HG02759 (cell line): ENCODE measurements at regions not wholly inside any gene's neighbourhood (a gene's known extent, or its start where the extent isn't known, plus 50 kb on each side); places are given as distances from the start of the nearest gene placed in this dataset.
A peak's percentile ranks its signal among the peaks of the same experiment; 100 is the strongest.

Experiments used
- ATAC-seq: cut with Tn5 transposase; IDR thresholded peaks from one replicate; pipeline ENCODE4 v1.9.1; 2021; ENCODE audit warnings: mild to moderate bottlenecking, moderate library complexity; ENCODE audit not compliant: unreplicated experiment

DNA sequence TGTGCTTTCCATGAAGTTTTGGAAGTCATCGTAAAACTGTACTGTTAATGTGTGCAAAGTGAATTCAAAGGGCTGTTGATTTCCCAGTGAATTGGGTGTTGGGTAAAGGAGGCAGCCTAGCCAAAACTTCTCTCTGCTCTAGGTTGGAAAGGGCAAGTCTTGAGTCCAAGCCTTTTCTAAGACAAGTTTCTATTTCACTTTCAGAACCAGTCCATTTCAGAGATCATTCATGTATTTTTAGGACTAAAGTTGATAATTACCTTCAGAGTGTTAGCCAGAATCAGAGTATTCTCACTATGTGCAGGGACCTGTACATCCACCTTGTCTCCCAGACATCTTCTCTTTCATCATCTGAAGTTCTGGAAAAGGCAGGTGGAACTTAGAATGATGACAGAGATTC, 636.1 kb upstream of the KLHL29 start:
- peak; percentile 54 for ATAC-seq

DNA sequence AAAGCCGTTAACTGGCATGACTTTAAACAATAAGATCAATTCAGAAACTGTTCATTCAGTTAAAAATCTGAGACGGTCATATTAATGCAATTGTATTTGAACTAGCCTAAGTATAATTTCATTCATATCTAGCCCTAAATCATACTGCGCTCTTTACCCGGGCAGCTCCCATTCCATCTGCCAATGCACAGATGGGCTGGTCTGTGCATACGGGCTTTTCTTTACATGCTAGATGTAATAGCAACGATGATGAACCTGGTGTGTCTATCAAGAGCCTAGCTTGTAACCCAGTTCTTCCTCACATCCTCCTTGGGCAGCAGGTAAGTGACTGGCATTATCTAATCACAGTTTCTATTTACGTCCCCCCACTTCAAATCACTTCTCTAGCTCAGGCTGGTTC, 631.5 kb upstream of the KLHL29 start:
- ATAC-seq, result no peak

GRCh38 chr2:22756276-22757043, 628.5 kb upstream of the KLHL29 start:
- ATAC-seq, result no peak

GRCh38 chr2:22769497-22769896, 615.5 kb upstream of the KLHL29 start:
- no peak for ATAC-seq

GRCh38 chr2:22784566-22784965, 600.4 kb upstream of the KLHL29 start:
- ATAC-seq, result no peak

GRCh38 chr2:22786817-22787216, 598.2 kb upstream of the KLHL29 start:
- ATAC-seq, result no peak

- no peak for ATAC-seq
These were observed 597.2 kb upstream of the KLHL29 start for GRCh38 chr2:22787745-22788144.

DNA sequence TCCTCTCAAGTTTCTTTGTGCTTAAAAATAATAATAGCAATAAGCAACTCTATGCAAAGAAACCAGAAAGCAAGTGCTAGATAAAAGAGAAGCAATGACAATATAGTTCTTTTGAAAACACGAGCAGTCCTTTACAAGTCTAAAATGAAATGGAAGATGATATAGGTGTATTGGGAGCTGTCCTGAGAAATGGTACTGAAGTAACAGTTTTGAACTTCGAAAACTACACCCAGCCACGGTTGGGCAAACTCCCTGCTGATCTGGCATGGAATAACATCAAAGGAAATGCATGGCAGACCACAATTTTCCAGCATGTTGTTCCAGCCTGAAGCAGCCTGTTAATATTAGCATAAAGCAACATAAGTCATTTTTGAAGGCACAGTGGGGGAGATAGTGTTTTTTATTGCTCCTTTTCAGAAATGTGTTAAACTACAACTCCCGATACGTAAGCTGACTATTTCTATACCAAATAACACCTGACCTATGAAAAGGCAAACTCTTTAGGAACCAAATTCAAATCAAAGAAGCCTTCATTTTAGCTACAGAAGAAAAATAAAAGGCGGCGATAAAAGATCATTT, 596.1 kb upstream of the KLHL29 start:
- no peak for ATAC-seq

- ATAC-seq, result no peak
These were observed 589.6 kb upstream of the KLHL29 start for GRCh38 chr2:22795287-22795866.

DNA sequence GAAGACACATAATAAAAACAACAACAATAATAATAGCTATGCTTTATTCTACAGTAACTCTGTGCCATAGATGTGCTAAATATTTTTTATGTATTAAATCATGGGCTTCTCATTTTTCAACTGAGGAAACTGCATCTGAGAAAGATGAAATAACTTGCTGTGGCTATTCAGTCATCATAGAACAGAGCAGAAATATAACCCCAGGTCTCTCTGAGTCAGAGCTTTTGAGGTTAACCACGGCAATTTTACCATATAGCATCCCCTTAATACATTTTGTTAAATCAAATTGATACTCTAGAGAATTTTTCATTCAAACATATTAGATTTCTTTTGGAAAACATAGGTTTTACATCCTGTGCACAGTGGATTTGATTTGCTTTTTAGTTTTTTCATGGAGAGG, 586.6 kb upstream of the KLHL29 start:
- no peak for ATAC-seq

DNA sequence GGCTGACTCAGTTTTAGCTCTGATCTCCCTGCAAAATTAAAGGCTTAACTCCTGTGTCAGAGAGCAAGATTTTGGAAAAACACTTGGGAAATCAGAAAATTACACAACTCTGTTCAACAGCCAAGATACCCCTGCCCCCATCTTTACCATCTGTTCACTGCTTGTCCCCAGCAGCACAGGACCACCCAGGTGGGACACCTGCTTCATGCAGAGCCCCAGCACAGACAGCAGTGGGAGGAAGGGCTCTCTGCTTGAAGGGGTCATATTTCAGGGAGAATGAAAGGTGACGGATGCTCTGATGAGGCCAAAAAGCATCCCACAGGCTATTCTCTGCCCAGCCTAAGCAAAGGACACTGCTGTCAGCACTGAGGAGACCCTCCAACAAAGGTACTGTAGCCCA, 584.6 kb upstream of the KLHL29 start:
- ATAC-seq, result no peak

- ATAC-seq, result no peak
These were observed 583.9 kb upstream of the KLHL29 start for GRCh38 chr2:22801071-22801470.

DNA sequence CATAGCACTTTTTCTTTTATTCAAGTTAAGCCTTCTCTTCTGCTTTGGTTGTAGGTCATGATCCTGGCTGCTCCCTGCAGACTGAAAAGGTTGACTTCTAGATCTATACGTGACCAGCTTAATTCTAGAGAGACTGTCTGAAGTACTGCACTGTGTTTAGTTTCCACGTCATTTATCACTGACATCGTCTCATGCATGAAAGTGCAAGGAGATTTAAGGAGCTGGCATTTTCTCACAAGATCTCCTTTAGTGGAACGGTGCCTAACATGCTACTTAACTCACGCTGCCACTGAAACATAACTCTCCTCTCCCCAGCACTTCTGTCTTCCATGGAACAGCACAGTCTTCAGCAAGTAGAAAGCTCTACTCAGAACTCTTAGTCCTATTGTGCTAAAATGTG, 583.0 kb upstream of the KLHL29 start:
- no peak for ATAC-seq

GRCh38 chr2:22807872-22808271, 577.1 kb upstream of the KLHL29 start:
- no peak for ATAC-seq

- ATAC-seq, result no peak
These were observed 574.4 kb upstream of the KLHL29 start for GRCh38 chr2:22810602-22811001.

- ATAC-seq, result no peak
These were observed 572.8 kb upstream of the KLHL29 start for GRCh38 chr2:22812065-22812680.

DNA sequence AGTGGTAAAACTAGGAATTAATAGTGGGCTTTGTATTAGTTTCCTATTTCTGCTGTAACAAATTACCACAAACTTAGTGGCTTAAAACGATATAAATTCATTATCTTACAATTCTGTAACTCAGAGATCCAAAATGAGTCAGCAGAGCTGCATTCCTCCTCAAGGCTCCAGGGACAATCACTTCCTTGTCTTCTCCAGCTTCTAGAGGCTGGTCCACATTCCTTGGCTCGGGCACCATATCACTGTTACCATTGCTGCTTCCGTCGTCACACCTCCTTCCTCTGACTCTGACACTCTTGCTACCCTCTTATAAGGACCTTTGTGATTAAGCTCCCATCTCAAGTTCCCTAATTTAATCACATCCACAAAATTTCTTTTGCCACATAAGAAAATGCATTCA, 567.8 kb upstream of the KLHL29 start:
- ATAC-seq, result no peak

GRCh38 chr2:22821458-22821857, 563.5 kb upstream of the KLHL29 start:
- no peak for ATAC-seq

DNA sequence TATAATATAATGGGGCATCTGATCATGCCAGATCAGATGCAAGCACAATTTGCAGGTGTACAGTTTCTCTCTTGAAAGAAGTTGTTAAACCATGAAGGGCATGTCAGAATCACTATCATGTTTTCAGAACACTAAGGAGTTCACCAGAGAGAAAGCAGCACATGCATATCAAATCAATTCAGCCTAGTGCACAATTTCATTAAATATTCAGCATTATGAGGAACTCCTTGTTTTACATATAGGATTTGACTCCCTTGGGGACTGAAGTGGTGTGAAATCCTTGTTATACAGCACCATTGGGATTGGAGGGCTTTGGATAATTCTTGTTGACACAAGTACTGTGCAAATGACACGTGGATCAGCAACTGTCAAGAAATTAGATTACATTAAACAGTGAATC, 562.1 kb upstream of the KLHL29 start:
- ATAC-seq, result no peak

DNA sequence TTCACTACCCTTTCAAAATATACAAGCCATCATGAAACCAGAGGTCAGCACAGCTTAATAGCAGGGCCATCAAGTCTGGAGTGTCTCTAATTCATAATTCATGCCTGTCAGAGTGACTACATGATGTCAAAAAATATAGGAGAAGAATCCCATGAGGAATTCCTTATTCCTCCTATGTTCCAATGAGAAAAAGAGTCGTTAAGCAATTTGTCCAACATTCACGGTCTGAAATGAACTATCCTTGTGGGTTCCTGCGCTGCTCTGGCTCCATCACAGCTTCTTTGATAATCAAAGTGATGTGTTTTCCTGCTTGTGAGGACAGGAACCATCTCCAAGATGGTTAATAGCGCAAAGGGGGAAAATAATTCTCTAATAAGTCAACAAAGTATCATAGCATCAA, 560.4 kb upstream of the KLHL29 start:
- no peak for ATAC-seq

GRCh38 chr2:22826703-22827102, 558.3 kb upstream of the KLHL29 start:
- ATAC-seq, result no peak

- ATAC-seq, result no peak
These were observed 555.2 kb upstream of the KLHL29 start for GRCh38 chr2:22829791-22830190.
